ENCODE measurements at regions not wholly inside any gene's neighbourhood (a gene's known extent, or its start where the extent isn't known, plus 50 kb on each side); places are given as distances from the start of the nearest gene placed in this dataset.

DNA sequence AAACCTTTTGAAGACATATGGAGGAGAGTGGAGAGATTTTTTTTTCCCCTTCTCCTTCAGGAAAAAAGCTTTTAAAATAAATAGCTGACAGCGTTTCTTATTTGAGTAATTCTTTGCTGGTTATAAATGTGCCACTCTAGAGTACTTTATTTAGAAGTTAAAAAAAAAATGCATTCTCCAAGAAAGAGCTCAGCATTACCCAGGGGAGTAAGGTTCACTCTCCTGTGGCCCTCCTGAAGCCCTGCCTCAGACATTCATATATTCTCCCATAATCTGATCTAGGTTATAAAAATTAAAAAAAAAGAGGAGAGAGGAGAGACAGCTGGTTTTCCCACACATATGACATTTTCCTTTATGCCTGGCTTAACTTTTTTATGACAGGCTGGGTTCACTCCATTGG lies 545.2 kb upstream of the CADM1 start:
- Histone ChIP-seq H3K9me3 (no peaks in the 10 kb centered on the region), H3K79me2 (ENCODE audit: insufficient read depth) (no peaks in the 10 kb centered on the region), H3K4me2 (no peak overlapping the region), H3K9me2 (no peaks in the 10 kb centered on the region), H3K36me3 (replicated peaks in 1 of 2; ENCODE audit: control insufficient read depth in 1 of 2, insufficient read depth in 2 of 2, low read length in 1 of 2) (no peaks in the 10 kb centered on the region), H3K27ac (ENCODE audit: low read depth in 2 of 2, low read length in 1 of 2) (no peak overlapping the region), H4K20me1 (ENCODE audit: insufficient read depth) (no peaks in the 10 kb centered on the region), H3K4me1 (ENCODE audit: control insufficient read depth in 1 of 2, insufficient read depth in 2 of 2, low read depth in 1 of 2, low read length in 1 of 2) (peaks cover 0 to 11% of the 10 kb centered on the region in 2 experiments; a peak in 1 of 4 replicates), H3K27me3 (ENCODE audit: insufficient read depth) (no peaks in the 10 kb centered on the region), H3F3A (replicated peaks; ENCODE audit: insufficient read depth) (no peaks in the 10 kb centered on the region), H3K9ac (no peak overlapping the region), H2AFZ (ENCODE audit: low read depth) (no peak overlapping the region), H3K4me3 (ENCODE audit: low read depth in 2 of 2, low read length in 1 of 2) (no peak overlapping the region)
- 13% methylated on average over 1 of the region's 1 CpG for WGBS (ENCODE audit: low lambda C conversion rate)
- no peak for DNase-seq
- ChIA-PET POLR2A (no interaction called here), CTCF (interaction anchor here (1.1 to 1.5 kb wide), 2 partner anchors 12 to 46 kb away, joined by 3 to 4 read pairs; no protein-coding TSS in a partner anchor)
- TF ChIP-seq GATA2 (CRISPR knock-in tag; IDR thresholded peaks at IDR 0.05) (no peak), FOSL2 (IDR thresholded peaks at IDR 0.05; ENCODE audit: borderline replicate concordance, low read depth) (no peak), TEAD4 (IDR thresholded peaks at IDR 0.05; ENCODE audit: borderline replicate concordance, insufficient read depth) (no peak), TAF1 (IDR thresholded peaks at IDR 0.05; ENCODE audit: borderline replicate concordance, low read depth, low read length) (no peak), MXI1 (IDR thresholded peaks at IDR 0.05; ENCODE audit: low read depth, low read length) (no peak), GABPA (IDR thresholded peaks at IDR 0.05; ENCODE audit: low read depth) (no peak), ZBTB33 (IDR thresholded peaks at IDR 0.05; ENCODE audit: borderline replicate concordance, low read depth) (no peak), CHD2 (IDR thresholded peaks at IDR 0.05; ENCODE audit: low read length, partially characterized antibody) (no peak), FOXM1 (IDR thresholded peaks at IDR 0.05; ENCODE audit: low read depth) (no peak), YY1 (IDR thresholded peaks at IDR 0.05; ENCODE audit: low read depth) (no peak), POLR2AphosphoS5 (IDR thresholded peaks at IDR 0.05; ENCODE audit: low read depth, low read length) (no peak), RFX5 (IDR thresholded peaks at IDR 0.05; ENCODE audit: low read length) (no peak)

- CTCF ChIA-PET: interaction anchor here (1.1 kb wide), 1 partner anchor 21 kb away, joined by 3 read pairs; no protein-coding TSS in a partner anchor
Measured at GRCh38 chr11:116046127-116046526, 541.9 kb upstream of the CADM1 start.

More at GRCh38 chr11:116046127-116046526, 541.9 kb upstream of the CADM1 start:
- peaks cover 0 to 8% of the 10 kb centered on the region in 2 experiments; a peak in 1 of 4 replicates for H3K4me1 ChIP-seq (ENCODE audit: control insufficient read depth in 1 of 2, insufficient read depth in 2 of 2, low read depth in 1 of 2, low read length in 1 of 2)
- no peaks in the 10 kb centered on the region for H3K79me2 ChIP-seq (ENCODE audit: insufficient read depth)
- no peak overlapping the region for H3K4me2 ChIP-seq
- no peak overlapping the region for H3K27ac ChIP-seq (ENCODE audit: low read depth in 2 of 2, low read length in 1 of 2)
- no peaks in the 10 kb centered on the region for H4K20me1 ChIP-seq (ENCODE audit: insufficient read depth)
- 29% methylated on average over 3 of the region's 6 CpGs for WGBS (ENCODE audit: low lambda C conversion rate)
- no peak overlapping the region for H2AFZ ChIP-seq (ENCODE audit: low read depth)
- DNase-seq: no peak
- H3K9ac ChIP-seq: no peak overlapping the region
- H3K9me2 ChIP-seq: no peaks in the 10 kb centered on the region
- POLR2A ChIA-PET: no interaction called here
- no peak overlapping the region for H3K4me3 ChIP-seq (ENCODE audit: low read depth in 2 of 2, low read length in 1 of 2)
- no peaks in the 10 kb centered on the region for H3K36me3 ChIP-seq (replicated peaks in 1 of 2; ENCODE audit: control insufficient read depth in 1 of 2, insufficient read depth in 2 of 2, low read length in 1 of 2)
- H3K9me3 ChIP-seq: no peaks in the 10 kb centered on the region
- no peaks in the 10 kb centered on the region for H3F3A ChIP-seq (replicated peaks; ENCODE audit: insufficient read depth)
- H3K27me3 ChIP-seq (ENCODE audit: insufficient read depth): no peaks in the 10 kb centered on the region
- TF ChIP-seq RAD21 (IDR thresholded peaks at IDR 0.05; ENCODE audit: low read length) (no peak), SIN3A (IDR thresholded peaks at IDR 0.05; ENCODE audit: borderline replicate concordance, low read depth, low read length) (no peak), TEAD4 (IDR thresholded peaks at IDR 0.05; ENCODE audit: borderline replicate concordance, insufficient read depth) (no peak), MXI1 (IDR thresholded peaks at IDR 0.05; ENCODE audit: low read depth, low read length) (no peak), ZBTB33 (IDR thresholded peaks at IDR 0.05; ENCODE audit: borderline replicate concordance, low read depth) (no peak), GABPA (IDR thresholded peaks at IDR 0.05; ENCODE audit: low read depth) (no peak), NFIC (IDR thresholded peaks at IDR 0.05; ENCODE audit: borderline replicate concordance) (no peak), SMC3 (IDR thresholded peaks at IDR 0.05; ENCODE audit: low read depth, low read length) (no peak)
- TF ChIP-seq, protein P1, sequence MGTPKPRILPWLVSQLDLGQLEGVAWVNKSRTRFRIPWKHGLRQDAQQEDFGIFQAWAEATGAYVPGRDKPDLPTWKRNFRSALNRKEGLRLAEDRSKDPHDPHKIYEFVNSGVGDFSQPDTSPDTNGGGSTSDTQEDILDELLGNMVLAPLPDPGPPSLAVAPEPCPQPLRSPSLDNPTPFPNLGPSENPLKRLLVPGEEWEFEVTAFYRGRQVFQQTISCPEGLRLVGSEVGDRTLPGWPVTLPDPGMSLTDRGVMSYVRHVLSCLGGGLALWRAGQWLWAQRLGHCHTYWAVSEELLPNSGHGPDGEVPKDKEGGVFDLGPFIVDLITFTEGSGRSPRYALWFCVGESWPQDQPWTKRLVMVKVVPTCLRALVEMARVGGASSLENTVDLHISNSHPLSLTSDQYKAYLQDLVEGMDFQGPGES (IDR thresholded peaks at IDR 0.05; ENCODE audit: low read depth, low read length): no peak

All from SK-N-SH (cell line).